ENCODE measurements at regions not wholly inside any gene's neighbourhood (a gene's known extent, or its start where the extent isn't known, plus 50 kb on each side); places are given as distances from the start of the nearest gene placed in this dataset.
"Not testable (repeated sequence)": the region's sequence is repeated elsewhere in the genome, so short reads cannot be mapped to it uniquely, and the experiment has no call there.

DNA sequence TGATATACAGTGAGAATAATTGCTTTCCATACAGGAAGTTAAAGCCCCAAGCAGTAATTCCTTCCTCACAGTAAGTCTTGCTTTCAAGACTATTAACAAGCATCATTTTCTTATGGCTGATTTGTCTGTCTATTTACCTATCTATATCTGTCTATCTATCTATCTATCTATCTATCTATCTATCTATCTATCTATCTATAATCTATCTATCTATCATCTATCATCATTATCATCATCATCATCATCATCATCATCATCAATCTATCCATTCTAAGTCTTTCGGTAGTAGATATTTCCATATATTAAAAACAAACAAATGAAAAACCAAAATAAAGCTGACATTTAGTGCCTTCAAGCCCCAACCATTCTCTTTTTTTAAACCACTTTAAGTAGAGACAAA, 224.4 kb upstream of the RXFP2 start:
- DNase-seq (ENCODE audit: low read depth in 3 of 3, low spot score in 2 of 3) = no peak

DNA sequence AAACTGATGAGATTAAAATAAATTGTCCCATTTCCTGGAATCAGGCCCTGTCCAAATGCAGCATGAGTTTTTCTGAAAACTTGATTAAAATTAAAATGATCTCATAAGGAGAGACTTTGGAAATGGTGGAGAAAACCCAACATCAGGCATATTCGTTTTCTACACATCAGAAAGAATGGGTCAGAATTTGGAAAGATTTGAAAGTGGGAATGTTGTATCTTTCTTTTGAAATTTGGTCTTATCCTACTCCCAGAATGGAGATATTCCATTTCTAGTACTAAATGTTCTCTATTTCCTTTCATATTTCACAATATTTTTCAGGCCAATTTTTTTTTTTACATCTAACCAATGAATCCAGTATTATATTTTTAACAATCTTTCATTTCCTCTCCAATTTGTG, 223.9 kb upstream of the RXFP2 start:
- DNase-seq (ENCODE audit: low read depth in 3 of 3, low spot score in 2 of 3) = no peak

DNA sequence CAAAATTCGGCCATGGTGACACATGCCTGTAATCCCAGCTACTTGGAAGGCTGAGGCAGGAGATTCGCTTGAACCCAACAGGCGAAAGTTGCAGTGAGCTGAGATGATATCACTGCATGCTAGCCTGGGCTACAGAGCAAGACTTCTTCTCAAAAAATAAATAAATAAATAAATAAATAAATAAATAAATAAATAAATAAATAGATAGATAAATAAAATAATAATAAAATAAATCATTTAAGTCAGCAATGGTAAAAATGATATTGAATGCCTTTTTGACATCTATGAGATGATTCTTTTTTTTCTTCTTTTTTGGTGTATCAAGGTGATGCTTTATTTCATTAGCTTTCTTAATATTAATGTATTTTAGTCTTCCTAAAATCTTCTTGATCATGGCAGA, 221.7 kb upstream of the RXFP2 start:
- DNase-seq (ENCODE audit: low read depth in 3 of 3, low spot score in 2 of 3) = no peak

DNA sequence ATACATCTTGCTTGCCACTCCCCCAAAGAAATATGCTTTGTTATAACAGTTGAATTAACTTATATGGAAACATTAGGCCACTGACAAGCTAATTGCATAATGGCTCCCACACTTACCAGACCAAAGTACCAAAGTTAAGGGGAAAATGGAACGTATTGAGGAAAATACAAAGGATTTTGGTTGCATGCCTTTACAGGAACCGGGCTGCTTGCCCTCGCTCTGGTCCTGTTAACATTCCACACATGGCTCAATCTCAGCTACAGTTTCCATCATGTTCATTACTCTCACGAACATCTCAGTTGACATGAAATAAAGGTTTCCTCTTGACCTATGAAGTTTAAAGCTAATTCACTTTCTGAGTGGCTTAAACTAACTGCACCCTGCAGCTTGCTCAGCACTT, 220.7 kb upstream of the RXFP2 start:
- DNase-seq (ENCODE audit: low read depth in 3 of 3, low spot score in 2 of 3) = no peak

DNA sequence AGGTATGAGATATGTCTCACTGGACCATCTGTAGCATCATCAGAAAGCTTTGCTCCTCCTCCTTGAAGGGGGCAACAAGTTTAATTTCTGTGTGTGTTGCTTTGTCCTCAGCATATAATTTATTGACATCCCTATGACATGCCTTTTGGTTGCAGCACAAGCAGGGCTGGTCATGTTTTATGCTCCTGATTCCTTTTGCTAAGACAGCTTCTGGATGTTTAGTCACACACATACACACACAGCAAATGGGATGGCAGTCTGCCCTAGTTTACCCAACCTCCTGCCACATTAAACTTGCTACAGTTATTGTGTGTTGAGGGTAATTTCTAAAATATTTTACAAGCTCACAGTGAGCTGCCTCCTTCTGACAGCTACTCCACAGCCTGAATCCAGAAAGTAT, 217.9 kb upstream of the RXFP2 start:
- no peak for DNase-seq (ENCODE audit: low read depth in 3 of 3, low spot score in 2 of 3)

DNA sequence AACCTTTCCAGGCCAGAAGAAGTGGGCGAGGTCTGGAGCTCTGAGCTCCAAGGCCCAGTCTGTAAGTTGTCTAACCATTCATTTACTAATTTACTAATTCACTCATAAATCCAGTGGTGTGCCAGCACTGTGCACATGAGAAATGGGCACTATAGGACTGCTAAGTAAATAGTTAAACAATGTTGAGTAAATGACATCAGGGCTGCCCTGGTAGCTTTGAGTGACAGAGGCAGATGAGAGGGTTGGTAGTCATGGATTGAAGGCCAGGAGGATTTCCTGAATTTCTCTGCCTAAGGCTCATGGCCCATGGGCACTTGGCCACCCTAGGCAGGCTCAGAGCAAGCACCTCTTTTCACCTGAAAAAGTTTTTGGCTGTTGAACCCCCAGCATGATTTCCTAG, 216.9 kb upstream of the RXFP2 start:
- DNase-seq (ENCODE audit: low read depth in 3 of 3, low spot score in 2 of 3) = no peak

DNA sequence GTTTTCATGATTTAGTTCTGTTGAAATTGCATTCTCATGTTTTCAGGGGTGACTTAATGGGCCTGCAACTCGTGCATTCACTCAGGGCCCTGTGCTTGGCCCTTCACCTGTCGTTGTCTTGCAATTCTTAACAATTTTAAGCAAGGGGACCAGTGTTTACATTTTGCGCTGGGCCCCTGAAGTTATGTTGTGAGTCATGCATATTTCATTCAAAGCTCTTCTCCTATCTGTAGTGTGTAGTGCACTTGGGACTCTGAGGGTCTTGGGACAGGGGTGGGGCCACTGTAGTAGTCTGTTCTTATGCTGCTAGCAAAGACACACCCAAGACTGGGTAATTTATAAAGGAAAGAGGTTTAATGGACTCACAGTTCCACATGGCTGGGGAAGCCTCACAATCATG, 211.2 kb upstream of the RXFP2 start:
- no peak for DNase-seq (ENCODE audit: low read depth in 3 of 3, low spot score in 2 of 3)

DNA sequence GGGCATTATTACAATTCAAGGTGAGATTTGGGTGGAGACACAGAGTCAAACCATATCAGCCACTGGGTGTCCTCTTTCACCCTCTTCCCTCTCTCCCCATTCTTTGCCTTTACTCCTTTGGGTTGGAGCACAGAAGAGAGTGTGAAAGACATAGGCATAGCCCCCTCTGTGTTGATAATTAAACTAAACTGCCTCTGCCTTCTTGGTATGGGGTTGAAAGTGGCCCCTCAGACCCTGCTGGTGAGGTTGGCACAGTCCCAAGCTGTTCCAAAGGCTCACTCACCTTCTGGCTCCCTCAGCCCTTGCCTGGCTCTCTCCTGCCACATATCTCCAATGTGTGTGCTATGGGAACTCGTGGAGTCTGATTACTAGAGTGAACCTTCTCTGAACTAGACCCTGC, 210.6 kb upstream of the RXFP2 start:
- no peak for DNase-seq (ENCODE audit: low read depth in 3 of 3, low spot score in 2 of 3)

DNA sequence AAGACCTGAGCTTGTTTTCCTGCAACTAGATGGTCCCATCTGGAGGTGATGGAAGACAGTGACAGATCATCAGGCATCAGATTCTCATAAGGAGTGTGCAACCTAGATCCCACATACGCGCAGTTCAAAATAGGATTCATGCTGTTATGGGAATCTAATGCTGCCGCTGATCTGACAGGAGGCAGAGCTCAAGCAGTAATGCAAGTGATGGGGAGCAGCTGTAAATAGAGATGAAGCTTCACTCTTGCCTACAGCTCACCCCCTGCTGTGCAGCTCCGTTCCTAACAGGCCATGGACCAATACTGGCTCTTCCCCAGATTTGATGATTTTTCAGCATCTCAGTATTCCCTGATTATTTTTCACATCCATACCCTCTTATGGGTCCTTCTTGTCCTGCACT, 208.4 kb upstream of the RXFP2 start:
- DNase-seq (ENCODE audit: low read depth in 3 of 3, low spot score in 2 of 3) = no peak

DNA sequence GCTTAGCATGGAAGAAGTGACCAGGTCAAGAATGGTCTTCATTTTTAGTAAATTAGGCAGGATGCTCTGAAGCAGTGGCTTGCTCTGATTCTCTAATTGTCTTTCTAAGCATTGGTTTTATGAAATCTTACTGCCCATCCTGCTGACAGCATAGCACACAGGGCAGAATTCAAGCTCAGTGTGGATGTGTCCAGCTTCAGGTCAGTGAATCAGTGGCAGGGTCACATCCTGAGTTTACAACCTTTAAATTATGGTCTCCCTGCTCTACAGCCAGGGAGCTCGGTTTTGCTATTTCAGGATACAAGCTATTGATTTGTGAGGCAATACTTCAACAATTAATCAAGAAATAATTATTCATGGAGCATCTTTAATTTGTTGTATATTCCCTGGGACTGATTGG, 202.3 kb upstream of the RXFP2 start:
- DNase-seq (ENCODE audit: low read depth in 3 of 3, low spot score in 2 of 3) = no peak

DNA sequence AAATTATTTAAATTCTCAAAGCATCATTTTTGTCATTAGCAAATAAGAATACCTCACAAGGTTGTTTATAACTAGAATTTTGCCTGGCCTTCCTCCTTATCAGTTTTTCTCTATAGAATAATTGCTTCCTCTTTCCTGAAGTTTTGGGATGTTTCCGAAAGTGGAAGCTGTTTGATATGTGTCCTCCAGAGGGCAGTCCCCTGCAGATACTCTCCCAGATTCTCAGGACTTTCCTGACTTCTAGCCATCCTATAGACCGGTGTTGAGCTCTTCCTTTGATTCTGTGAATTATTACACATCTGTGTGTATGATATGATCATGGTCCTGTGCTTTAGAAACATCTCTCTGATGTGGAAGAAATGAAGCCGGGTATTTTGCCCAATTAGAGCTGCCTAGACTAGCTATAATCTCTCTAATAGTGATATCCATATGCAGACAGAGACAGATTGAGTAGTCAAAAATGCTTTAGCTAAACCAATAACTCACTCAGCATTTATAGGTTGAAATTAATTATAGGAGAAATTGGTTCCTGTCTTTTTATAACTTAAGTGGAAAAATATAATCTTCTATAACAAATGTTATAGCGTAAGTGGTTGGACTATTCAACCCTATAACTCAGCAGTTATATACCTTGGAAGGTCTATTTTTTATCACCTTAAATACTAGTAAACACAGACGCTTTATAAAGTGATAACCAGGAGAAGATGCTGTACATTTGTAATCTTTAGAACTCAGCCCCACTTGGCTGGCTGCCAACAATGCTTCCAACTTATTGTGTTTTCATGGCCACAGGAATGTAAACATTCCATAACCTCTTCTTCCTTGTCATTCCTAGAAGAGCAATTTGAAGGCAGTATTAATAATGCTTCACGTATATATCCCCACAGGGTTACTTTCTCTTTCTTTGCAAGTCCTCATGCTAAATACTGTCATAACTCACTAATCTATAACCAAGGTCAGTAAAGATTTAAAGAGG, 201.0 kb upstream of the RXFP2 start:
- DNase-seq (ENCODE audit: low read depth in 3 of 3, low spot score in 2 of 3) = no peak

DNA sequence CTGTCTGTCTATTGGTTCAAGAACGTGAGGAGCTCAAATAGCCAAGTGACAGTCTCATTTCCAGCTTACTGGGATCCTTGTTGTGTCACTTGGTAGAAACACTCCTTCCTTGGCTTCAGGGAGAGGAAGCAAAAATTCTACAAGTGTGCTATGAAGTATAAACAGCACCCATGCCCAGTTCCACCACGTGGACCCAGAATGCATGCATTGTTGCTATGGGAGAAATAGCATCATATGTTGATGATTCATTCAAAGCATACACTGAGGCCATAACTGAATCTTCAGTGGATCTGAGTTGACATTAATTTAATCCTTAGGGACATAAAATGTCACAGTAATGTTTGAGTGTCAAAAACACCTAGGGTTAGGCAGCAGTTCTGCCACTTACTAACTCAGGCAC, 199.0 kb upstream of the RXFP2 start:
- DNase-seq (ENCODE audit: low read depth in 3 of 3, low spot score in 2 of 3) = no peak

DNA sequence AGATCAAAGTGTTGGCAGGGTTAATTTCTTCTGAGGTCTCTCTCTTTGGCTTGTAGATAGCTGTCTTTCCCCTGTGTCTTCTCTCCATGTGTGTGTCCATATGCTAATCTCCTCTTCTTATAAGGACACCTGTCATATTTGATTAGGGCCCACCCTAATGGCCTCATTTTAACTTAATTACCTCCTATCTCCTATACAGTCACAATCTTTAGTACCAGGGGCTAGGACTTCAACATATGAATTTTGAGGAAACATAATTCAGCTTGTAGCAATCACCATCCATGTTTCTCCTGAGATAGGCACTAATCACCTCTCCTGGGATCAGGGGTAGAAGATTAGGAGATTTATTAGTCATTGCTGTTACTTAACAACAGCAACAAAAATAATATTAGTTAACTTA, 196.1 kb upstream of the RXFP2 start:
- DNase-seq (ENCODE audit: low read depth in 3 of 3, low spot score in 2 of 3) = no peak

DNA sequence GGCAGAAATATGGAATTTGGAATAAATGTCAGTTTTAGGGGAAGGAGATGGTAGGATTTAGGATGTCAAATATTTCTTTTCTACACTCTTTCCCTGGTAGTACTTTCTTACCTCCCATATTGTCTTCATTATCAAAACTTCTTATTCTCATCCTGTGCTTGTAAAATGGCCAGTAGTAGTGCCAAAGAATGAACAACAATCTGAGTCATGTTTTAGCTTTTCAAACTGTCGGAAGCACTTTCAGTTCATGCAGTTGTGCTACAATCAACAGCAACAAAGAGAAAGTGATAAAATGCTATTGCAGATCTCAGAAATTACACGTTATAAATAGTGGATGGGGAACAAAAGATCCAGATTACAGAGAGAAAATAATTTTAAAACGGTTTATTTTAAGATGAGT, 193.7 kb upstream of the RXFP2 start:
- no peak for DNase-seq (ENCODE audit: low read depth in 3 of 3, low spot score in 2 of 3)

DNA sequence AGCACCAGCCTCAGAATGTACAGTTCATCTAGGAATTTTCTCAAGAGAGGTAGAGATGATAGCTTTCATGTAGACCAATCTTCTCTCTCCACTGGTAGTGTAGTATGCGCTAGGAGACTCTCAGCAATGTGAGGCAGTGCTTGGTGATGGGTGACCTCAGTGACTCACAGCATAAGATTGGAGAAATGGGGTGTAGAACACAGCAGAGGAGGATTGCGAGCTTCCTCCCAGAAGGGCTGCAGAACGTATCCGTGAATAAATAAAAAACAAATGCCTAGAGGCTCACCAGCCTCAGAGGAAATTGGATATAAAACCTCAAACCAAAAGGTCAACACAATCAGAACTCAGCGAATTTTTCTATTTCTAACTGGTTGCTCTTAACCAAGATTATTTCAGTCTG, 182.9 kb upstream of the RXFP2 start:
- DNase-seq (ENCODE audit: low read depth in 3 of 3, low spot score in 2 of 3) = no peak

DNA sequence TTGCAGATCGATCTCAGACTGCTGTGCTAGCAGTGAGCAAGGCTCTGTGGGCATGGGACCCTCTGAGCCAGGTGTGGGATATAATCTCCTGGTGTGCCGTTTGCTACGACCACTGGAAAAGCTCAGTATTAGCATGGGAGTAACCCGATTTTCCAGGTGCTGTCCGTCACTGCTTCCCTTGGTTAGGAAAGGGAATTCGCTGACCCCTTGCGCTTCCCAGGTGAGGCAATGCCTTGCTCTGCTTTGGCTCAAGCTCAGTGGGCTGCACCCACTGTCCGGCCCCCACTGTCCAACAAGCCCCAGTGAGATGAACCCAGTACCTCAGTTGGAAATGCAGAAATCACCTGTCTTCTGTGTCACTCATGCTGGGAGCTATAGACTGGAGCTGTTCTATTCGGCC, 155.1 kb upstream of the RXFP2 start:
- not testable (repeated sequence) for DNase-seq (ENCODE audit: low read depth in 3 of 3, low spot score in 2 of 3)

DNA sequence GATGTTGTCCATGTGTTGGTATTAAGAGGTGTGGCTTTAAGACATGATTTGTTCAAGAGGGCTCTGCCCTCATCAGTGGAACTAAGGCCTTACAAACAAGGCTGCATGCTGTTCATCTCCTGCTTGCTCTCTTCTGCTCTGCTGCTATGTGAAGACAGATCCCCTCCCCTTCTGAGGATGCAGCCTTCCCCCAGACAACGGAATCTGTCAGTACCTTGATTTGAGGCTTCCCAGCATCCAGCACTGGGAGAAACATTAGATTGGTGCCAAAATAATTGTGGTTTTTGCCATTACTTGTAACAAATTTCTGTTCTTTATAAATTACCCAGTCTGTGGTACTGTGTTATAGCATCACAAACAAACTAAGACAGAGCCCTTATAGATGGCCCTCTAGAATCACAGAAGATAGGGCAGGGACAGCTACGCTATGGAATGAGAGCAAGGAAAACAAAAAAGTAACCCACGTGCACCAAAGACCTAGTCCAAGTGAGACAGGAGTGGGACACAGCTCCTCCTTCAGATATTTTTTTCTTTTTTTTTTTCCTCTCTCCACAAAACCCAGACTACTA, 151.5 kb upstream of the RXFP2 start:
- no peak for DNase-seq (ENCODE audit: low read depth in 3 of 3, low spot score in 2 of 3)

DNA sequence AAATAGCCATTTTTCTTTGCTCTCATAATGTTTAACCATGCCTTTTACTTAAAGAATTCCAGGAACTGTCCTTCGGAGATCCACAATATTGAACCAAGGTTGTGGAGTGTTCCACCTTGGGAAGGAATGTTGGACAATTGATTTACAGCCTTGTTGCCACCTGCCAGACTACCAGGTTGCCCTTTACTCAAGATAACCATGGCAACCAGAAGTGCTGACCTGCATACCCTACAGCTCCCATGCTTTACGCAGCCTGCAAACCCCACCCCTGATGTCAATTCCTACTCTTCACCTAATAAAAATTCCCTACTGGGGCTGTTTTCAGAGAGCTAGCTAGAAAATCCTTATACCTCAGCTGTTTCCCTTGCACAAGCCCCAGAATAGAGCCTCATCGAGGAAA, 151.0 kb upstream of the RXFP2 start:
- DNase-seq (ENCODE audit: low read depth in 3 of 3, low spot score in 2 of 3) = no peak

DNA sequence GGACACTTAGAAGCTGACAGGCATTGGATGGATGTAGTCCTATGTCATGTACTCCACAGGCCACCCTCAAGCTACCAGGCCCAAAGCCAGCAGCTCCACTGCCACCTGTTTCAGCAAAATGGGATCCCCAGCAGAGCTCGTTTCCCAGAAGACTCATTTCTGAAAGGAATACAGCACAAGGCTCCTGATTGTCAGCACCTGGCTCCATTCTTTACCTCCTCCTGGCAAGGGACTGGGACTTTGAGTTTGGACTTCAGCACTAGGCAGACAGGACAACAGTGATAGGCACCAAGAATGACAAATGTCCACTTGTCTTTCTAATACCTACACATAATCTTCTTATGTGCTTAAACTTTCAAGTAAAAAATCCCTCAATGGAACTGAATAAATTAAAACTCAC, 150.4 kb upstream of the RXFP2 start:
- no peak for DNase-seq (ENCODE audit: low read depth in 3 of 3, low spot score in 2 of 3)

DNA sequence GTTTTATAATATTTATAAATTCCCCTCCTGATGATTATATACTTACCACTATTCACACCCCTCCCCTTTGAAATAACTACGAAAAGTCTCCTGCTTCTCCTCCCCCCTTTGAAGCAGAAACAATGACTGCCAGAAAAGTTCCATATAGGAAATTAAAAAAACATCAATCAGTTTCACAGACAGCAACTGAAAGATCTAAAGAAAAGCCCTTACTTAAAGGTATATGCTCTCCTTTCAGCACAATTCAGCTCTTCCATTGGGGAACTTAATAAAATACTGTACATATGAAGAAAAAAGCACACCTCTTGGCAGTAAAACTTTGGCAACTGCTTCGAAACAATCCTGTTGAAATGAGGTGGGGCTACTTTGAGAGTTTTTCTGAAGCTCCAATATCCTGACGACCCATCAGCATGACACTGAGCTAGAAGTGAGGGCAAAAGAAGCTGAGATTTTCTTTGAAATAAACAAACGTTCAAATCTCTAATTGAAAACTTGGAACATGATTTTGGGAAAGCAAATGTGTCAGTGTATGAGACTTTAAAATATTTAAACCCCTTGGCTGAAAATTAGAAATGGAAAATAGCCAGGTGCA, 147.6 kb upstream of the RXFP2 start:
- DNase-seq (ENCODE audit: low read depth in 3 of 3, low spot score in 2 of 3) = no peak

DNA sequence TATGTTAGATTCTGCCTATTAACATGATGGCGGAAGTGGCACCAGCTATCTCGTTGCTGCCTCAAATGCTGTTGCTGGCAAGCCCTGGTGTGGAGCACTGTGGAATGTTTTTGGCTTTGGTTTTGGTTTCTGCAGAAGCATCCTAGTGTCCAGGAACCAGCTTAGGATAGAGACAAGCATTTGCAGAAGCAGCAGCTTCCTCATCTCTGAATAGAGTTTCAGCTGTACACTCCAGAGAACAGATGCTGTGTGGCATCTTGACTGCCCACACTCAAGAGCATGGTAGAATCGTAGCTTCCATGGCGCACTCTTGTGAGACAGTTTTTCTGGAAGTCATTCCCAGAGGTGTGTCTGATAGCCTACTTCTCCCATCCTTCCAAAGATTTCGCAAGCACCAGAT, 145.3 kb upstream of the RXFP2 start:
- no peak for DNase-seq (ENCODE audit: low read depth in 3 of 3, low spot score in 2 of 3)

DNA sequence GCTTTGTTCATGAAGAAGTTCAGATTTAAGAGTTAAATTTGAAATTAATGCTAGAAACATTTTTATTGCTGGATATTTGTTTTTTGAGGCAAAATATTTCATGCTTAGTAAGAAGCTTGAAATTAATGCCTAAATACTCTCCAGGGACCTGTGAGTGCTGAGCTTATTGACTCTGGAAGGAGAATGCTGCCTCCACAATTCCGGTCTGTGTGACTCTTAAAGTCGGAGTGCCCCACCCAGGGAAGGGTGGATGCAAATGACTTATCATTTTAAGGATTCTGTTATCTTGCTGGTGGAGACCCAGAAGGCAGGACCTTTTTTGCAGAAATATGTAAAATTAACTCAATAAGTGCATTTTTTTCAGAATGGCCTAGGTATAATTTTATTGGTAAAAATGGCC, 143.8 kb upstream of the RXFP2 start:
- DNase-seq (ENCODE audit: low read depth in 3 of 3, low spot score in 2 of 3) = no peak
